ENCODE measurements at regions not wholly inside any gene's neighbourhood (a gene's known extent, or its start where the extent isn't known, plus 50 kb on each side); places are given as distances from the start of the nearest gene placed in this dataset.
"Not testable (repeated sequence)": the region's sequence is repeated elsewhere in the genome, so short reads cannot be mapped to it uniquely, and the experiment has no call there.

GRCh38 chr5:164327166-164327565 lies 821.7 kb downstream of the MAT2B start:
- in situ Hi-C loops (cut with MboI; ENCODE audit: low sequenced_read_pairs): not testable (repeated sequence)

- in situ Hi-C loops (cut with MboI; ENCODE audit: low sequenced_read_pairs): no loop called here
Observed at GRCh38 chr5:164332349-164333196, 827.2 kb downstream of the MAT2B start.

GRCh38 chr5:164335837-164336236 lies 830.4 kb downstream of the MAT2B start:
- in situ Hi-C loops (cut with MboI; ENCODE audit: low sequenced_read_pairs): no loop called here

GRCh38 chr5:164336276-164336675 lies 830.9 kb downstream of the MAT2B start:
- in situ Hi-C loops (cut with MboI; ENCODE audit: low sequenced_read_pairs): no loop called here

GRCh38 chr5:164336906-164337305 lies 831.5 kb downstream of the MAT2B start:
- in situ Hi-C loops (cut with MboI; ENCODE audit: low sequenced_read_pairs): no loop called here

- in situ Hi-C loops (cut with MboI; ENCODE audit: low sequenced_read_pairs): no loop called here
Observed at GRCh38 chr5:164341056-164341619, 835.7 kb downstream of the MAT2B start.

- in situ Hi-C loops (cut with MboI; ENCODE audit: low sequenced_read_pairs): no loop called here
Observed at GRCh38 chr5:164345173-164345849, 839.9 kb downstream of the MAT2B start.

GRCh38 chr5:164345853-164346252 lies 840.4 kb downstream of the MAT2B start:
- in situ Hi-C loops (cut with MboI; ENCODE audit: low sequenced_read_pairs): no loop called here

- in situ Hi-C loops (cut with MboI; ENCODE audit: low sequenced_read_pairs): no loop called here
Observed at GRCh38 chr5:164346785-164347630, 841.6 kb downstream of the MAT2B start.

- in situ Hi-C loops (cut with MboI; ENCODE audit: low sequenced_read_pairs): no loop called here
Observed at GRCh38 chr5:164350236-164350635, 844.8 kb downstream of the MAT2B start.

- in situ Hi-C loops (cut with MboI; ENCODE audit: low sequenced_read_pairs): no loop called here
Observed at GRCh38 chr5:164351245-164351834, 845.9 kb downstream of the MAT2B start.

- in situ Hi-C loops (cut with MboI; ENCODE audit: low sequenced_read_pairs): no loop called here
Observed at GRCh38 chr5:164352695-164353094, 847.3 kb downstream of the MAT2B start.

- in situ Hi-C loops (cut with MboI; ENCODE audit: low sequenced_read_pairs): no loop called here
Observed at GRCh38 chr5:164353155-164353554, 847.7 kb downstream of the MAT2B start.

GRCh38 chr5:164354139-164354751 lies 848.8 kb downstream of the MAT2B start:
- in situ Hi-C loops (cut with MboI; ENCODE audit: low sequenced_read_pairs): no loop called here

GRCh38 chr5:164355267-164355830 lies 849.9 kb downstream of the MAT2B start:
- in situ Hi-C loops (cut with MboI; ENCODE audit: low sequenced_read_pairs): no loop called here

GRCh38 chr5:164356790-164357189 lies 851.4 kb downstream of the MAT2B start:
- in situ Hi-C loops (cut with MboI; ENCODE audit: low sequenced_read_pairs): no loop called here

- in situ Hi-C loops (cut with MboI; ENCODE audit: low sequenced_read_pairs): no loop called here
Observed at GRCh38 chr5:164357395-164358033, 852.1 kb downstream of the MAT2B start.

- in situ Hi-C loops (cut with MboI; ENCODE audit: low sequenced_read_pairs): no loop called here
Observed at GRCh38 chr5:164358531-164359259, 853.3 kb downstream of the MAT2B start.

All from HL-60/S4 (cell line).